Gastrocnemius medialis (tissue), 4 donors: ENCODE measurements at regions not wholly inside any gene's neighbourhood (a gene's known extent, or its start where the extent isn't known, plus 50 kb on each side); places are given as distances from the start of the nearest gene placed in this dataset.

Source experiments
- POLR2A ChIP-seq, 2 donors: fragments of 450-650 bp; IDR thresholded peaks; one replicate each; pipeline ENCODE4 v1.6.1; 2017; ENCODE audit warnings: antibody characterized with exemption in 2 of 2, mild to moderate bottlenecking in 2 of 2, moderate library complexity in 2 of 2
- TF ChIP-seq, protein P1 (sequence below), 5 experiments: fragments of 450-650 bp in 3 of 5; fragments of 200-600 bp in 2 of 5; sonication (generic) in 2 of 5; IDR thresholded peaks in 4 of 5; conservative IDR thresholded peaks in 1 of 5; 1 replicate in 4 of 5; 2 replicates in 1 of 5; pipeline ENCODE4 v1.5.1; 2016 to 2019; ENCODE audit warnings: antibody characterized with exemption in 5 of 5, mild to moderate bottlenecking in 3 of 5, moderate library complexity in 3 of 5

- TF ChIP-seq, protein P1, sequence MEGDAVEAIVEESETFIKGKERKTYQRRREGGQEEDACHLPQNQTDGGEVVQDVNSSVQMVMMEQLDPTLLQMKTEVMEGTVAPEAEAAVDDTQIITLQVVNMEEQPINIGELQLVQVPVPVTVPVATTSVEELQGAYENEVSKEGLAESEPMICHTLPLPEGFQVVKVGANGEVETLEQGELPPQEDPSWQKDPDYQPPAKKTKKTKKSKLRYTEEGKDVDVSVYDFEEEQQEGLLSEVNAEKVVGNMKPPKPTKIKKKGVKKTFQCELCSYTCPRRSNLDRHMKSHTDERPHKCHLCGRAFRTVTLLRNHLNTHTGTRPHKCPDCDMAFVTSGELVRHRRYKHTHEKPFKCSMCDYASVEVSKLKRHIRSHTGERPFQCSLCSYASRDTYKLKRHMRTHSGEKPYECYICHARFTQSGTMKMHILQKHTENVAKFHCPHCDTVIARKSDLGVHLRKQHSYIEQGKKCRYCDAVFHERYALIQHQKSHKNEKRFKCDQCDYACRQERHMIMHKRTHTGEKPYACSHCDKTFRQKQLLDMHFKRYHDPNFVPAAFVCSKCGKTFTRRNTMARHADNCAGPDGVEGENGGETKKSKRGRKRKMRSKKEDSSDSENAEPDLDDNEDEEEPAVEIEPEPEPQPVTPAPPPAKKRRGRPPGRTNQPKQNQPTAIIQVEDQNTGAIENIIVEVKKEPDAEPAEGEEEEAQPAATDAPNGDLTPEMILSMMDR (IDR thresholded peaks at IDR 0.05 in 4 of 5, conservative IDR thresholded peaks at IDR 0.05 in 1 of 5) = no peak
- no peak for TF ChIP-seq POLR2A (IDR thresholded peaks at IDR 0.05)
These were observed 513.9 kb downstream of the DIRAS2 start for GRCh38 chr9:90128587-90129190.
